Globus pallidus (tissue), 1 donor: ENCODE measurements at regions not wholly inside any gene's neighbourhood (a gene's known extent, or its start where the extent isn't known, plus 50 kb on each side); places are given as distances from the start of the nearest gene placed in this dataset.

Experiments
- DNase-seq: peaks from one replicate; pipeline ENCODE4 v3.0.0-alpha.2; 2015; ENCODE audit warnings: low spot score

- no peak for DNase-seq
Observed at GRCh38 chr9:108645520-108645919, 210.3 kb downstream of the ACTL7B start.

- no peak for DNase-seq
Observed at GRCh38 chr9:108643731-108644510, 211.9 kb downstream of the ACTL7B start.

- DNase-seq = no peak
Observed at GRCh38 chr9:108642871-108643270, 212.9 kb downstream of the ACTL7B start.

- DNase-seq = no peak
Observed at GRCh38 chr9:108640230-108640629, 215.6 kb downstream of the ACTL7B start.

GRCh38 chr9:108639696-108640095, 216.1 kb downstream of the ACTL7B start:
- no peak for DNase-seq

- no peak for DNase-seq
Observed at GRCh38 chr9:108639091-108639490, 216.7 kb downstream of the ACTL7B start.

GRCh38 chr9:108637340-108637739, 218.4 kb downstream of the ACTL7B start:
- no peak for DNase-seq

GRCh38 chr9:108636013-108636412, 219.8 kb downstream of the ACTL7B start:
- DNase-seq = no peak

GRCh38 chr9:108634672-108635462, 220.9 kb downstream of the ACTL7B start:
- no peak for DNase-seq

GRCh38 chr9:108634204-108634603, 221.6 kb downstream of the ACTL7B start:
- no peak for DNase-seq

- no peak for DNase-seq
Observed at GRCh38 chr9:108631496-108632285, 224.1 kb downstream of the ACTL7B start.

- DNase-seq = no peak
Observed at GRCh38 chr9:108628316-108628715, 227.5 kb downstream of the ACTL7B start.

GRCh38 chr9:108626743-108627142, 229.0 kb downstream of the ACTL7B start:
- DNase-seq = no peak

GRCh38 chr9:108621991-108622855, 233.6 kb downstream of the ACTL7B start:
- no peak for DNase-seq

GRCh38 chr9:108620767-108621166, 235.0 kb downstream of the ACTL7B start:
- no peak for DNase-seq

- no peak for DNase-seq
Observed at GRCh38 chr9:108618906-108619550, 236.8 kb downstream of the ACTL7B start.

- no peak for DNase-seq
Observed at GRCh38 chr9:108617676-108618075, 238.1 kb downstream of the ACTL7B start.

- DNase-seq = no peak
Observed at GRCh38 chr9:108615152-108615551, 240.6 kb downstream of the ACTL7B start.

- no peak for DNase-seq
Observed at GRCh38 chr9:108612513-108612912, 243.3 kb downstream of the ACTL7B start.

- DNase-seq = no peak
Observed at GRCh38 chr9:108609897-108610253, 245.9 kb downstream of the ACTL7B start.
